ENCODE measurements at regions not wholly inside any gene's neighbourhood (a gene's known extent, or its start where the extent isn't known, plus 50 kb on each side); places are given as distances from the start of the nearest gene placed in this dataset.
"Not testable (repeated sequence)": the region's sequence is repeated elsewhere in the genome, so short reads cannot be mapped to it uniquely, and the experiment has no call there.

- no peak for DNase-seq (ENCODE audit: low spot score)
Observed at GRCh38 chrX:96430756-96431455, 253.7 kb upstream of the DIAPH2 start.

- no peak for DNase-seq (ENCODE audit: low spot score)
Observed at GRCh38 chrX:96432647-96433046, 252.0 kb upstream of the DIAPH2 start.

- no peak for DNase-seq (ENCODE audit: low spot score)
Observed at GRCh38 chrX:96433409-96434077, 251.1 kb upstream of the DIAPH2 start.

GRCh38 chrX:96435378-96436035 is 249.1 kb upstream of the DIAPH2 start:
- DNase-seq (ENCODE audit: low spot score) = no peak

GRCh38 chrX:96436105-96436504 is 248.5 kb upstream of the DIAPH2 start:
- no peak for DNase-seq (ENCODE audit: low spot score)

GRCh38 chrX:96438803-96439202 is 245.8 kb upstream of the DIAPH2 start:
- DNase-seq (ENCODE audit: low spot score) = no peak

GRCh38 chrX:96440941-96441340 is 243.7 kb upstream of the DIAPH2 start:
- no peak for DNase-seq (ENCODE audit: low spot score)

GRCh38 chrX:96445531-96446065 is 239.0 kb upstream of the DIAPH2 start:
- DNase-seq (ENCODE audit: low spot score) = no peak

GRCh38 chrX:96446524-96446923 is 238.1 kb upstream of the DIAPH2 start:
- no peak for DNase-seq (ENCODE audit: low spot score)

GRCh38 chrX:96447161-96447560 is 237.5 kb upstream of the DIAPH2 start:
- no peak for DNase-seq (ENCODE audit: low spot score)

GRCh38 chrX:96449191-96449590 is 235.5 kb upstream of the DIAPH2 start:
- DNase-seq (ENCODE audit: low spot score) = no peak

GRCh38 chrX:96449896-96450295 is 234.7 kb upstream of the DIAPH2 start:
- no peak for DNase-seq (ENCODE audit: low spot score)

- DNase-seq (ENCODE audit: low spot score) = no peak
Observed at GRCh38 chrX:96453139-96453538, 231.5 kb upstream of the DIAPH2 start.

GRCh38 chrX:96455078-96455477 is 229.6 kb upstream of the DIAPH2 start:
- no peak for DNase-seq (ENCODE audit: low spot score)

- DNase-seq (ENCODE audit: low spot score) = no peak
Observed at GRCh38 chrX:96464880-96465558, 219.6 kb upstream of the DIAPH2 start.

- no peak for DNase-seq (ENCODE audit: low spot score)
Observed at GRCh38 chrX:96474029-96474740, 210.5 kb upstream of the DIAPH2 start.

GRCh38 chrX:96474741-96475125 is 209.9 kb upstream of the DIAPH2 start:
- DNase-seq (ENCODE audit: low spot score) = no peak

- DNase-seq (ENCODE audit: low spot score) = no peak
Observed at GRCh38 chrX:96480081-96480480, 204.6 kb upstream of the DIAPH2 start.

GRCh38 chrX:96481831-96482230 is 202.8 kb upstream of the DIAPH2 start:
- no peak for DNase-seq (ENCODE audit: low spot score)

GRCh38 chrX:96483647-96484160 is 200.9 kb upstream of the DIAPH2 start:
- no peak for DNase-seq (ENCODE audit: low spot score)

- not testable (repeated sequence) for DNase-seq (ENCODE audit: low spot score)
Observed at GRCh38 chrX:96486687-96487086, 198.0 kb upstream of the DIAPH2 start.

Data from mucosa of gallbladder (tissue), 1 donor.